Islet precursor cell (in vitro differentiated cells): ENCODE measurements at regions not wholly inside any gene's neighbourhood (a gene's known extent, or its start where the extent isn't known, plus 50 kb on each side); places are given as distances from the start of the nearest gene placed in this dataset.
A peak's percentile ranks its signal among the peaks of the same experiment; 100 is the strongest.
"Not testable (repeated sequence)": the region's sequence is repeated elsewhere in the genome, so short reads cannot be mapped to it uniquely, and the experiment has no call there.

ENCODE experiments used
- DNase-seq: peaks from one replicate; pipeline ENCODE4 v3.0.0-alpha.2; 2018

- DNase-seq: no peak
Measured at GRCh38 chr1:96525657-96526557, 195.7 kb upstream of the PTBP2 start.

GRCh38 chr1:96528672-96529071, 192.9 kb upstream of the PTBP2 start:
- DNase-seq: not testable (repeated sequence)

GRCh38 chr1:96533820-96534219, 187.8 kb upstream of the PTBP2 start:
- no peak for DNase-seq

GRCh38 chr1:96536581-96536980, 185.0 kb upstream of the PTBP2 start:
- DNase-seq: no peak

- peak; percentile 59 for DNase-seq
Measured at GRCh38 chr1:96538111-96538641, 183.4 kb upstream of the PTBP2 start.

GRCh38 chr1:96538883-96539282, 182.7 kb upstream of the PTBP2 start:
- no peak for DNase-seq

GRCh38 chr1:96541491-96541890, 180.1 kb upstream of the PTBP2 start:
- DNase-seq: no peak

- DNase-seq: no peak
Measured at GRCh38 chr1:96544051-96544830, 177.3 kb upstream of the PTBP2 start.

- DNase-seq: no peak
Measured at GRCh38 chr1:96544831-96545221, 176.8 kb upstream of the PTBP2 start.

GRCh38 chr1:96545935-96546656, 175.5 kb upstream of the PTBP2 start:
- DNase-seq: no peak

- DNase-seq: no peak
Measured at GRCh38 chr1:96550061-96550460, 171.5 kb upstream of the PTBP2 start.

GRCh38 chr1:96552451-96552850, 169.1 kb upstream of the PTBP2 start:
- no peak for DNase-seq

- no peak for DNase-seq
Measured at GRCh38 chr1:96553811-96554210, 167.8 kb upstream of the PTBP2 start.

- DNase-seq: no peak
Measured at GRCh38 chr1:96554364-96554763, 167.2 kb upstream of the PTBP2 start.

GRCh38 chr1:96557336-96557735, 164.2 kb upstream of the PTBP2 start:
- no peak for DNase-seq

GRCh38 chr1:96558635-96559034, 162.9 kb upstream of the PTBP2 start:
- DNase-seq: no peak

- DNase-seq: no peak
Measured at GRCh38 chr1:96559181-96559580, 162.4 kb upstream of the PTBP2 start.

GRCh38 chr1:96559707-96560596, 161.6 kb upstream of the PTBP2 start:
- DNase-seq: no peak

- no peak for DNase-seq
Measured at GRCh38 chr1:96562094-96562493, 159.5 kb upstream of the PTBP2 start.

GRCh38 chr1:96564401-96564800, 157.2 kb upstream of the PTBP2 start:
- not testable (repeated sequence) for DNase-seq

GRCh38 chr1:96565546-96565945, 156.0 kb upstream of the PTBP2 start:
- no peak for DNase-seq

GRCh38 chr1:96568639-96569038, 152.9 kb upstream of the PTBP2 start:
- no peak for DNase-seq
